ENCODE measurements at regions not wholly inside any gene's neighbourhood (a gene's known extent, or its start where the extent isn't known, plus 50 kb on each side); places are given as distances from the start of the nearest gene placed in this dataset.
A peak's percentile ranks its signal among the peaks of the same experiment; 100 is the strongest.

DNA sequence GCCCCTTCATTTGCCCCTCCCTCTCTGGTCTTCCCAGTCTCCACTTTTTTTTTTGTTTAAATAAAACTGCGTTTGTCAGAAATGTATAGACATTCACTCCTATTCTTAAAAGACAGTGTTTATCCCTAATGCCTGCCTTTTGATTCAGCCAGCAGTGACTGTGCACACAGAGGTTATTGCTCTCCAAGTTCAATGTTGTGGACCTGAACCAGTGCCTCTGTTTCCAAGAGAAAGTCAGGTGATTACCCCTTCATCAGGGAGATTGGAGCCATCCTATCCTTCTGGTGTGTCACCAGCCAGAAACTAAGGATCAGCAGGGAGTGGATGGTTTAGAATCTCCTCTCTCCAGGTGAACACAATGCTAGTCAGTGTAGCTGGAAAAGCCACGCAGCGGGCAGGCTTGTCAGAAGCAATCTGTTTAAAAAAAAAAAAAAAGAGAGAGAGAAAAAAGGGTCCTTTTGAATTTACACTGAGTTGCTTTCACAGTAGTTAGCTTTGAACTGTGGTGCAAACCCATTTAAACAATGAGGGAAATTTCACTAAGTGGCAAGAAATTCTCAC is 167.5 kb upstream of the DMRT1 start:
- DNase-seq = no peak
- 72% methylated on average over 3 of the region's 3 CpGs for WGBS
- peaks cover 4% of the 10 kb centered on the region for H3K4me1 ChIP-seq (ENCODE audit: control insufficient read depth, insufficient read depth, low read length)
- peak overlapping the region; percentile 17 for H3K27ac ChIP-seq (ENCODE audit: low read length)
- intact Hi-C loops (cut with DNase I) = no loop called here
- ATAC-seq = peak; percentile 29 to 41
- H3K4me3 ChIP-seq (ENCODE audit: low read length) = no peak overlapping the region
- no peaks in the 10 kb centered on the region for H3K9me3 ChIP-seq (ENCODE audit: control insufficient read depth, low read length)
- no peaks in the 10 kb centered on the region for H3K27me3 ChIP-seq (ENCODE audit: control insufficient read depth, insufficient read depth)

DNA sequence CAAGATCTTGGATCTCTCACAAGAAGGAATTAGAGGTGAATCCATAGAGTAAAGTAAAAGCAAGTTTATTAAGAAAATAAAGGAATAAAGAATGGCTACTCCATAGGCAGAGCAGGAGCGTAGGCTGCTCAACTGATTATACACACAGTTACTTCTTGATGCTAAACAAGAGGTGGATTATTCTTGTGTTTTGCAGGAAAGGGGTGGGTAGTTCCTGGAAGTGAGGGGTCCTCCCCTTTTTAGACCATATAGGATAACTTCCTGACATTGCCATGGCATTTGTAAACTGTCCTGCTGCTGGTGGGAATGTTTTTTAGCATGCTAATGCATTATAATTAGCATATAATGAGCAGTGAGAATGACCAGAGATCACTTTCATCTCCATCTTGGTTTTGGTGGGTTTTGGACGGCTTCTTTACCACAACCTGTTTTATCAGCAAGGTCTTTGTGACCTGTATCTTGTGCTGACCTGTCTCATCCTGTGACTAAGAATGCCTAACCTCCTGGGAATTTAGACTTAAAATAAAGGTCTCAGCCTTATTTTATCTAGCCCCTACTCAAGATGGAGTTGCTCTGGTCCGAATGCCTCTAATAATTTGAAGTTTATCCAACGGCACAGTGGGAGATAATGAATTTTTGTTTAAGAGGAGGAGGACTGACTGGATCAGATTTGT is 165.7 kb upstream of the DMRT1 start:
- DNase-seq (no peak), ATAC-seq (no peak)
- H3K27ac ChIP-seq (ENCODE audit: low read length) = no peak overlapping the region
- H3K27me3 ChIP-seq (ENCODE audit: control insufficient read depth, insufficient read depth) = no peaks in the 10 kb centered on the region
- no peaks in the 10 kb centered on the region for H3K9me3 ChIP-seq (ENCODE audit: control insufficient read depth, low read length)
- intact Hi-C loops (cut with DNase I) = no loop called here
- H3K4me1 ChIP-seq (ENCODE audit: control insufficient read depth, insufficient read depth, low read length) = peaks cover 4% of the 10 kb centered on the region
- H3K4me3 ChIP-seq (ENCODE audit: low read length) = no peak overlapping the region
- 60% methylated on average over 4 of the region's 4 CpGs for WGBS

DNA sequence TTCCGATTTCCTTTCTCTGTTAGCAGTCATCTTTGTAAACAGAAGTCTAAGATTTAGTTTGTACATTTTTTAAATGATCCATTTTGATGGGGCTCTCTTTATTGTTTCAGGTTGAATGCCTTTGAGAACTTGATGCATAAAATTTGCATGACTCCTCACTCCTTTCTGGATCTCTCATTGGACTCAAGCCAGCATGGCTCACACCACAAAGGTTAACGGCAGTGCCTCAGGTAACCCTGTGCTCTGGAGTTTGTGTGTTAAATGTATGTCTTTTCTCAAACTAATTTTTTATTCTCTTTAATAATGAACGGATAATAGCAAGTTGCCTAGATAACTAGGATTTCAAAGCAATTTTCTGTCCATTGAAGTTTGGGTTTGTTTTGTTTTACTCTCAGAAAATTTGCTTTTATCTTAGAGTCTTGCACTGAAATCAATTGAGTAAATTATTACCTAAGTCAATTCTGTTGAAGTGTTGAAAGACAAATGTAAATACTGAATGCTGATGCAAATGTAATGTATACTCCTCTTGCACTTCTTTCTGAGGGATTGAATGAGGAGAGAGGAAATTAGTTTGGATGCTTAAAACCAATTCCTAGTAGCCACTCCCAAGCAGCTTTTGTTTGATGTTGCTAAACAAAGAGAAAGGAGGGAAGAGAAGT is 164.6 kb upstream of the DMRT1 start:
- DNase-seq (no peak), ATAC-seq (no peak)
- intact Hi-C loops (cut with DNase I) = no loop called here
- H3K9me3 ChIP-seq (ENCODE audit: control insufficient read depth, low read length) = no peaks in the 10 kb centered on the region
- no peaks in the 10 kb centered on the region for H3K27me3 ChIP-seq (ENCODE audit: control insufficient read depth, insufficient read depth)
- H3K27ac ChIP-seq (ENCODE audit: low read length) = no peak overlapping the region
- H3K4me1 ChIP-seq (ENCODE audit: control insufficient read depth, insufficient read depth, low read length) = peaks cover 4% of the 10 kb centered on the region
- H3K4me3 ChIP-seq (ENCODE audit: low read length) = peak overlapping the region; percentile 24
- WGBS = 87% methylated on average over 3 of the region's 3 CpGs

DNA sequence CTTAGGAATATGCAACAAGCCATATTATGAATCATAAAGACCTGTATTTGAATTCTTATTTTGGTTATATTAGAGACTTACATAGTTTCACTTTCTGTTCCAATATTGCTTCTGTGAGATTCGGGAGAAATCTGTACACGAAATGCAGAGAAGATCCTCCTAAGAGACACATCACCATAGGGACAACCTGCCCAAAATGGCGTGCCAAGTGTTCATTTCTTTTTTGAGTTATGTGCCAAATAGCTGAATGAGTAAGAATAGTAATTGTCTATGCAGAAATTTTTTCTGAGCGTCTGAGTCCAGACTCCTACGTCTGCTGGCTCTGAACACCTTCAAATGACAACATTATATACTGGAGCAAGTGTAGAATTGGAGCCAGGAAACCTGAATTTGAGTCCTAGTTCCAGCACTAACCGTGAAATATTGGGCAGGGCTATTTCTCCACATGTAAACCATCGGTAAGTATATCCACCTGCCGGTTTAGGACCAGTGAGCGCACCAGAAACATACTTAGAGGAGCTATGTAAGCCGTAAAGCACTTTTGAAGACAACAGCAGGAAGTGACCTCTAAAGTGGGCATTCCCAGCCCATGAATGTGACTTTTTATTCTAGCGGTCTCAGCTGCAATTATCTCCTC is 163.9 kb upstream of the DMRT1 start:
- H3K27me3 ChIP-seq (ENCODE audit: control insufficient read depth, insufficient read depth) = no peaks in the 10 kb centered on the region
- WGBS = 39% methylated on average over 11 of the region's 11 CpGs
- no peaks in the 10 kb centered on the region for H3K9me3 ChIP-seq (ENCODE audit: control insufficient read depth, low read length)
- DNase-seq = no peak
- intact Hi-C loops (cut with DNase I) = no loop called here
- H3K4me1 ChIP-seq (ENCODE audit: control insufficient read depth, insufficient read depth, low read length) = peaks cover 4% of the 10 kb centered on the region
- ATAC-seq = peak; percentile 22 to 48
- H3K27ac ChIP-seq (ENCODE audit: low read length) = no peak overlapping the region
- peak overlapping the region; percentile 24 for H3K4me3 ChIP-seq (ENCODE audit: low read length)

DNA sequence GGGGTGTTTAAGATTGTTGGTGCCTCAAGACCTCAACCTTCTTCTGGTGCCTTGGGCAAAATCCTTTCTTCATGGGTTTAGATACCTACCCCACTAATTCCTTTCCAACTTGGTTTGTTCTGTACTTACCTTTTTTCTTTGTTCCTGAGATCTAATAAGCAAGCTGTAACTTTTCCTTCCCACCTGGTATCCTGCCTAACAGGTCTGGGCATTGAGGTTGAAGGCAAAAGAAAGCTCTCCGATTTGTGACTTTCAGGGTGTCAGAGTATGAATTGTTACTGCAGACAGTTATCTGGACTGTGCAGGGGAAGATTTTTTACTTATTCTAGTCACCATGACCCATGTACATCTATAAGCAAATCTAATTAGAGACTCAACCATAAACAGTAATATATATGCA is 162.6 kb upstream of the DMRT1 start:
- no peak overlapping the region for H3K27ac ChIP-seq (ENCODE audit: low read length)
- peaks cover 5% of the 10 kb centered on the region for H3K4me1 ChIP-seq (ENCODE audit: control insufficient read depth, insufficient read depth, low read length)
- H3K27me3 ChIP-seq (ENCODE audit: control insufficient read depth, insufficient read depth) = no peaks in the 10 kb centered on the region
- WGBS = 92% methylated on average over 1 of the region's 1 CpG
- no peak overlapping the region for H3K4me3 ChIP-seq (ENCODE audit: low read length)
- intact Hi-C loops (cut with DNase I) = no loop called here
- ATAC-seq (no peak), DNase-seq (no peak)
- H3K9me3 ChIP-seq (ENCODE audit: control insufficient read depth, low read length) = no peaks in the 10 kb centered on the region

DNA sequence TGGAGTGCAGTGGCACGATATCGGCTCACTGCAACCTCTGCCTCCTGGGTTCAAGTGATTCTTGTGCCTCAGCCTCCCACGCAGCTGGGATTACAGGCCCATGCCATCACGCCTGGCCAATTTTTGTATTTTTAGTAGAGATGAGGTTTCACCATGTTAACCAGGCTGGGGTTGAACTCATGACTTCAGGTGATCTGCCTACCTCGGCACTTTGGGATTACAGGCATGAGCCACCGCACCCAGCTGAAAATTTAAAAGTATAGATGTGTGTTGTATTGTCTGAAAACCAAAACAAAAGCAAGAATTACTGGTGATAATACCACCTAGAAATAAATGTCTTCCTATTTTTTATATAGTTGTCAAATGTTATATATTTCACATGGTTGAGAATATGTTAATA is 162.0 kb upstream of the DMRT1 start:
- no peak for DNase-seq
- 97% methylated on average over 6 of the region's 6 CpGs for WGBS
- Histone ChIP-seq H3K9me3 (ENCODE audit: control insufficient read depth, low read length) (no peaks in the 10 kb centered on the region), H3K27ac (ENCODE audit: low read length) (no peak overlapping the region), H3K27me3 (ENCODE audit: control insufficient read depth, insufficient read depth) (no peaks in the 10 kb centered on the region), H3K4me3 (ENCODE audit: low read length) (no peak overlapping the region), H3K4me1 (ENCODE audit: control insufficient read depth, insufficient read depth, low read length) (peaks cover 6% of the 10 kb centered on the region)
- ATAC-seq = no peak
- intact Hi-C loops (cut with DNase I) = no loop called here

DNA sequence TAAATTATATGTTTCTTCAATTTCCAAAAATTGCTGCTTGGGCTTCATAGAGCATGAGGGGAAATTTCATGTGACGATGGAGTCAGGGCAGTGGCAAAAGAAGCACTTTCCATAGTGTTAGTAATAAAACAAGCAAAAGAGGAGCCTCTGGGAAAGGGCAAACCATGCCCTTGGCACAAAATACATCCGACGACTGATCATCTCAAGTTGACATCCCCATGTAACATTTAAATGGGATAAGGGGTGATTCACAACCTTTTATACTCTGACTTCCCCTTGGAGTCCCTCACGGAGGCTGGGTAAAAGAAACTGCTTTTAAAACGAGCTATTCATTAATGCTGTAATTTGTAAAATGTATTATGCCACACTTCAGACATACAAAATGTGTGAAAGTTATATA is 161.4 kb upstream of the DMRT1 start:
- no peak overlapping the region for H3K27ac ChIP-seq (ENCODE audit: low read length)
- ATAC-seq = no peak
- no peak overlapping the region for H3K4me3 ChIP-seq (ENCODE audit: low read length)
- DNase-seq = no peak
- no peaks in the 10 kb centered on the region for H3K9me3 ChIP-seq (ENCODE audit: control insufficient read depth, low read length)
- H3K27me3 ChIP-seq (ENCODE audit: control insufficient read depth, insufficient read depth) = no peaks in the 10 kb centered on the region
- H3K4me1 ChIP-seq (ENCODE audit: control insufficient read depth, insufficient read depth, low read length) = peaks cover 6% of the 10 kb centered on the region
- 74% methylated on average over 5 of the region's 5 CpGs for WGBS
- intact Hi-C loops (cut with DNase I) = no loop called here

DNA sequence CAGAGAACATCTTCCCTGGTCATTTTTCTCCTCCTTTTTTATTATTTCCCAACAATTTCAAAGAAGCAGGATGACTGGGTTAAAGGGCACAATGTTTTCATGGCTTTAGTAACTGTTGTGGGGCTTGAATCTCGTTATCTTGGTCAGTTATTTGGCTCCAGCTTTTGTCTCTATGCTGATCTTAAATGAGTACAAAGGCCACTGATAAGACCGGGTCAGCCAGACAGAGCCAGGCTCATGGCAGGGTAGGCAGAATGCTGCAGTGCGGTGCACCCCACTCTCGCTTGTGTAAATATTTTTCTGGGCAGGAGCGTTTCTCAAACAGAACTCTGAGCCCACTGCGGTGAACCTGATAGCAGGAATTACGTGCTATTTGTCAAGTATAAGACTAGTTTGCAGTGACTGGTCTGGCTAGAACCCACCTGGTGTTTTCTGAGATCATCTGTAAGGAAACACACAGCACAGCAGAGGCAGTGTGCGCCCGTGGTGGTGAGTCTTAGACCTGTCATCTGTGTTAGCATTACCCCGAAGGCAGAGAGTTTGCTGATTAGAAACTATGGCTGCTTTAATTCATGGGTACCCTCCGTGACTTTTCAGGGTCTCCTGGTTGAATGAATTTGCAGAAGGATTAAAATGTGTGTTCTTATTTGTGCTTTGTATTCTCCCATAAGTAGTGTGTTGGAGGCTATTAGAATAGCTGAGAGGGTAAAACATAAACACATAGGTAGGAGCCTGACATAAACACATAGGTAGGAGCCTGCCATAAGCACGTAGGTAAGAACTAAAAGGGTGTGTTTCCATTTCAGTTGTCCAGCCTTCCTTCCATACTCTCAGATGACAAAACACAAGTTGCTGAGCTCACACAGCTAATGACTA is 158.6 kb upstream of the DMRT1 start:
- H3K27ac ChIP-seq (ENCODE audit: low read length) = peak overlapping the region; percentile 56
- ATAC-seq = peak; percentile 66 to 71
- no peaks in the 10 kb centered on the region for H3K9me3 ChIP-seq (ENCODE audit: control insufficient read depth, low read length)
- H3K27me3 ChIP-seq (ENCODE audit: control insufficient read depth, insufficient read depth) = no peaks in the 10 kb centered on the region
- peak in 2 of 3 donors; percentile 21 to 59 for DNase-seq
- H3K4me3 ChIP-seq (ENCODE audit: low read length) = no peak overlapping the region
- WGBS = 62% methylated on average over 12 of the region's 12 CpGs
- intact Hi-C loops (cut with DNase I) = no loop called here
- peaks cover 10% of the 10 kb centered on the region for H3K4me1 ChIP-seq (ENCODE audit: control insufficient read depth, insufficient read depth, low read length)

DNA sequence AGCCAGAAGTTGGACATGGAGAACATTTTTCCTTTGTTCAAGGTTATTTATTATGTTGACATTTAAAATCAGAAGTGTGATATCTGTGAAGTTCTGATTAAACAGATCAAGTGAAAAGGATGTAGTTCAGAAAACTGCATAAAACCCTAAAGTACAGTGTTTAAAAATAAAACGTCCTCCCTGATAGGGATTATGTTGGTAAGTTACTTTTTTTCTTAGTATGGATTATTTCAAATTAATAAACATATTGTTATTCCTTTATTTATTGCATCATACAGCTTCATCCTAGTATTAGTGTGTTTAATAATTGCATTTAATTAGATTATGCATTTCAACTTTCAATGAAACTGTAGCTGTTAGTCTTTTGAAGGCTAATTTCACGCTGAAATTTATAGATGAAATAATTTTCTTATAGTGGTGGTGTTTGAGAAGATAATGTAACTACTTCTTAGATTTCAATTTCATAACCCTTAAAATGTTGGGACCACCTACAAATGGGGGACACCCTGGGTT is 157.9 kb upstream of the DMRT1 start:
- Histone ChIP-seq H3K27ac (ENCODE audit: low read length) (peak overlapping the region; percentile 2), H3K4me1 (ENCODE audit: control insufficient read depth, insufficient read depth, low read length) (peaks cover 14% of the 10 kb centered on the region), H3K9me3 (ENCODE audit: control insufficient read depth, low read length) (no peaks in the 10 kb centered on the region), H3K27me3 (ENCODE audit: control insufficient read depth, insufficient read depth) (no peaks in the 10 kb centered on the region), H3K4me3 (ENCODE audit: low read length) (no peak overlapping the region)
- DNase-seq (no peak), ATAC-seq (no peak)
- 70% methylated on average over 2 of the region's 2 CpGs for WGBS
- intact Hi-C loops (cut with DNase I) = no loop called here

DNA sequence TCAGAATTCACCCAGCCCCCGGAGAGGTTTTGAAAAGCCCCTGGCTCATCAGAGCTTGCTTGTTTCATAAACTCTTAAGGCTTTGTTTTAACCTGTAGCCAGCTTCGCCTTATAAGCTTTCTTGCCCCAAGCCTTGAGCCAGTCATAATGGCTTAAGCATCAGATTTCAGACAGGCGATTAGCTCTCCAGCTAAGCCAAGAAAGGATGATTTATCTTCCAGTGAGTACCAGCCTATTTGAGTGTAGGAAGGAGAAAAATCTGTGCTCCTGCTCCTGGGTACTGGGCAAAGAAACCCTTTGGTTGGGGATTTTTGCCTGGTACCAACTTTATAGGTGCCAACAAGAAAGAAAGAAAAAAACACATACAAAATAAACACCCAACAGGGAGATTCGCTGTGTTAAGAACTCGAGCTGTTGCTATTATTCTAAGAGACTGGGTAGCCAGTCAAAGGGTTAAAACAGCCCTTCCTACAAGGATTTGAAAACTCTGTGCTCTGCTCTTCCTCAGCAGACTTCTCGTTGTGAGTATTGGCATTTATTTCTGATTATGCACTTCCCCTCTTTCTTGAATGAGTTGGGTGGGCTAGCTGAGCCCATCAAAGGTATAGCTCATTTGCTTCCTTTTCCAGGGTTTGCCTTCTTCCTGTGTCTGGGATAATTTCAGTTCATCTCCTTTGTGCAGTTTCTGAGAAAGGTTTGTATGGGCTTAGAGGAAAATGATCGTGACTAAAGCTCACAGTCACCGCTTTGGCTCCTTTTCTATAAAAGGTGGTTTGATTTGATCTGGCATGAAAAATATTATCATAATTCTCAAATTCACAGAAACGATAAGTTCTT is 157.2 kb upstream of the DMRT1 start:
- WGBS = 42% methylated on average over 9 of the region's 9 CpGs
- intact Hi-C loops (cut with DNase I) = no loop called here
- DNase-seq = no peak
- peak in 1 of 2 donors; percentile 51 for ATAC-seq
- H3K27ac ChIP-seq (ENCODE audit: low read length) = peak overlapping the region; percentile 67
- H3K9me3 ChIP-seq (ENCODE audit: control insufficient read depth, low read length) = no peaks in the 10 kb centered on the region
- no peak overlapping the region for H3K4me3 ChIP-seq (ENCODE audit: low read length)
- H3K27me3 ChIP-seq (ENCODE audit: control insufficient read depth, insufficient read depth) = no peaks in the 10 kb centered on the region
- H3K4me1 ChIP-seq (ENCODE audit: control insufficient read depth, insufficient read depth, low read length) = peaks cover 15% of the 10 kb centered on the region

Data from right cardiac atrium (tissue), 5 donors.